ENCODE measurements at regions not wholly inside any gene's neighbourhood (a gene's known extent, or its start where the extent isn't known, plus 50 kb on each side); places are given as distances from the start of the nearest gene placed in this dataset.

GRCh38 chrX:69065451-69065850, 99.8 kb downstream of the PJA1 start:
- Histone ChIP-seq H3K4me3 (ENCODE audit: low read length) (no peak overlapping the region), H3K4me1 (ENCODE audit: low read length) (no peaks in the 10 kb centered on the region), H3K79me2 (ENCODE audit: low read length) (no peaks in the 10 kb centered on the region), H2AFZ (ENCODE audit: low read length) (no peak overlapping the region), H3K27ac (ENCODE audit: low read length) (no peak overlapping the region), H4K20me1 (ENCODE audit: insufficient read depth, low read length) (no peaks in the 10 kb centered on the region), H3F3A (ENCODE audit: insufficient read depth, low read length) (no peaks in the 10 kb centered on the region), H3K36me3 (replicated peaks; ENCODE audit: insufficient read depth, low read length) (no peaks in the 10 kb centered on the region), H3K9me2 (replicated peaks; ENCODE audit: insufficient read depth, low read length) (no peaks in the 10 kb centered on the region), H3K4me2 (ENCODE audit: low read depth, low read length) (no peak overlapping the region), H3K27me3 (replicated peaks; ENCODE audit: insufficient read depth, low read length) (no peaks in the 10 kb centered on the region), H3K9me3 (replicated peaks; ENCODE audit: insufficient read depth, low read length) (no peaks in the 10 kb centered on the region), H3K9ac (ENCODE audit: low read length) (no peak overlapping the region)
- no peak for DNase-seq
- TF ChIP-seq EZH2phosphoT487 (IDR thresholded peaks at IDR 0.05; ENCODE audit: low read length) (no peak), CTCF (IDR thresholded peaks at IDR 0.05; ENCODE audit: low read length) (no peak), EZH2 (optimal IDR thresholded peaks at IDR 0.05; ENCODE audit: low read depth, low read length) (no peak)

GRCh38 chrX:69063486-69063885, 101.8 kb downstream of the PJA1 start:
- H3K27me3 ChIP-seq (replicated peaks; ENCODE audit: insufficient read depth, low read length) = no peaks in the 10 kb centered on the region
- DNase-seq = no peak
- H3K9me2 ChIP-seq (replicated peaks; ENCODE audit: insufficient read depth, low read length) = no peaks in the 10 kb centered on the region
- H3K4me2 ChIP-seq (ENCODE audit: low read depth, low read length) = no peak overlapping the region
- H3K9me3 ChIP-seq (replicated peaks; ENCODE audit: insufficient read depth, low read length) = no peaks in the 10 kb centered on the region
- H3K36me3 ChIP-seq (replicated peaks; ENCODE audit: insufficient read depth, low read length) = no peaks in the 10 kb centered on the region
- H4K20me1 ChIP-seq (ENCODE audit: insufficient read depth, low read length) = no peaks in the 10 kb centered on the region
- TF ChIP-seq CTCF (IDR thresholded peaks at IDR 0.05; ENCODE audit: low read length) (no peak), EZH2 (optimal IDR thresholded peaks at IDR 0.05; ENCODE audit: low read depth, low read length) (no peak), EZH2phosphoT487 (IDR thresholded peaks at IDR 0.05; ENCODE audit: low read length) (no peak)
- H3F3A ChIP-seq (ENCODE audit: insufficient read depth, low read length) = no peaks in the 10 kb centered on the region
- no peak overlapping the region for H2AFZ ChIP-seq (ENCODE audit: low read length)
- H3K9ac ChIP-seq (ENCODE audit: low read length) = no peak overlapping the region
- H3K27ac ChIP-seq (ENCODE audit: low read length) = no peak overlapping the region
- H3K4me1 ChIP-seq (ENCODE audit: low read length) = no peaks in the 10 kb centered on the region
- no peak overlapping the region for H3K4me3 ChIP-seq (ENCODE audit: low read length)
- H3K79me2 ChIP-seq (ENCODE audit: low read length) = no peaks in the 10 kb centered on the region

GRCh38 chrX:69062493-69062892, 102.8 kb downstream of the PJA1 start:
- no peaks in the 10 kb centered on the region for H3F3A ChIP-seq (ENCODE audit: insufficient read depth, low read length)
- H3K27ac ChIP-seq (ENCODE audit: low read length) = no peak overlapping the region
- H3K9ac ChIP-seq (ENCODE audit: low read length) = no peak overlapping the region
- H3K36me3 ChIP-seq (replicated peaks; ENCODE audit: insufficient read depth, low read length) = no peaks in the 10 kb centered on the region
- H2AFZ ChIP-seq (ENCODE audit: low read length) = no peak overlapping the region
- no peaks in the 10 kb centered on the region for H4K20me1 ChIP-seq (ENCODE audit: insufficient read depth, low read length)
- H3K4me3 ChIP-seq (ENCODE audit: low read length) = no peak overlapping the region
- no peaks in the 10 kb centered on the region for H3K27me3 ChIP-seq (replicated peaks; ENCODE audit: insufficient read depth, low read length)
- H3K9me3 ChIP-seq (replicated peaks; ENCODE audit: insufficient read depth, low read length) = no peaks in the 10 kb centered on the region
- no peak for DNase-seq
- no peak overlapping the region for H3K4me2 ChIP-seq (ENCODE audit: low read depth, low read length)
- H3K4me1 ChIP-seq (ENCODE audit: low read length) = no peaks in the 10 kb centered on the region
- H3K79me2 ChIP-seq (ENCODE audit: low read length) = no peaks in the 10 kb centered on the region
- H3K9me2 ChIP-seq (replicated peaks; ENCODE audit: insufficient read depth, low read length) = no peaks in the 10 kb centered on the region
- TF ChIP-seq EZH2 (optimal IDR thresholded peaks at IDR 0.05; ENCODE audit: low read depth, low read length) = no peak
- no peak for TF ChIP-seq EZH2phosphoT487 (IDR thresholded peaks at IDR 0.05; ENCODE audit: low read length)
- TF ChIP-seq CTCF (IDR thresholded peaks at IDR 0.05; ENCODE audit: low read length) = no peak

All from MM.1S (cell line).